ENCODE measurements at regions not wholly inside any gene's neighbourhood (a gene's known extent, or its start where the extent isn't known, plus 50 kb on each side); places are given as distances from the start of the nearest gene placed in this dataset.

DNA sequence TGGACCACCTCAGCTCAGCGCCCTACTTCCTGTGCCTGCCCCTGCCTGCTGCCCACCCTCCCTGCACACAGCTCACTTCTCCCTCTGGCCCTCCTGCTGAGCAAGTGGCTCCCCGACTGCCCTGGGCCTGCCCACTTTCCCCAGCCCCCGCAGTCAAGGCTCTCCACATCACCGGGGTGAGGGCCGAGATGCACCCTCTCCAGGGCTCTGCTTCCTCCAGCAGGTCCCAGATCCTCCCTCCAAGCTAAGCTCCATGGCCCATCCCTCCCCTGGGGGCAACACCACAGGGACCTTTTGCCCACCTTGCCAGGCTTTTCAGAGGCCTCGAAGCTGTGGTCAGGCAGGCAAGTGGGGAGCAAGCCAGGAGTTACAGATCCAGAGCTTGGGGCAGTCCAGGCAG, 820.2 kb downstream of the KCNJ18 start:
- Histone ChIP-seq H3K9ac (ENCODE audit: insufficient read depth, low read depth, low read length) (no peak overlapping the region), H3K36me3 (replicated peaks in 1 of 2; ENCODE audit: control insufficient read depth in 1 of 2, insufficient read depth in 2 of 2, low read length in 2 of 2) (no peaks in the 10 kb centered on the region), H4K20me1 (ENCODE audit: insufficient read depth, low read length) (no peaks in the 10 kb centered on the region), H3K27me3 (ENCODE audit: control insufficient read depth in 1 of 2, insufficient read depth in 2 of 2, low read length in 2 of 2) (no peaks in the 10 kb centered on the region), H3K4me2 (ENCODE audit: low read depth, low read length) (no peak overlapping the region), H3K79me2 (ENCODE audit: insufficient read depth, low read length) (no peaks in the 10 kb centered on the region), H2AFZ (ENCODE audit: low read length) (no peak overlapping the region), H3K4me3 (replicated peaks in 1 of 3; ENCODE audit: insufficient read depth in 1 of 3, low read depth in 2 of 3, low read length in 3 of 3) (no peak overlapping the region), H3K27ac (ENCODE audit: extremely low read length, insufficient read depth, low read length) (no peak overlapping the region), H3K9me3 (ENCODE audit: low read length) (no peaks in the 10 kb centered on the region), H3K4me1 (ENCODE audit: insufficient read depth, low read length) (no peaks in the 10 kb centered on the region)
- ChIA-PET POLR2A (no interaction called here), CTCF (ENCODE audit: low intra/inter-chr PET ratio, low total read pairs) (no interaction called here)
- no TSS peak for BruUV-seq (replicated peaks)
- TF ChIP-seq JDP2 (CRISPR knock-in tag; IDR thresholded peaks at IDR 0.05; ENCODE audit: borderline replicate concordance) (no peak), BORCS8-MEF2B (CRISPR knock-in tag; IDR thresholded peaks at IDR 0.05) (no peak), KLF12 (CRISPR knock-in tag; IDR thresholded peaks at IDR 0.05; ENCODE audit: borderline replicate concordance) (no peak), DNMT1 (CRISPR knock-in tag; IDR thresholded peaks at IDR 0.05) (no peak), ZSCAN22 (CRISPR knock-in tag; IDR thresholded peaks at IDR 0.05) (no peak), SNAPC4 (CRISPR knock-in tag; IDR thresholded peaks at IDR 0.05) (no peak), ZNF350 (CRISPR knock-in tag; IDR thresholded peaks at IDR 0.05; ENCODE audit: borderline replicate concordance, low read depth) (no peak), FOSL2 (CRISPR knock-in tag; IDR thresholded peaks at IDR 0.05) (no peak), CCAR2 (optimal IDR thresholded peaks at IDR 0.05; ENCODE audit: low read depth, low read length) (no peak), MBD4 (IDR thresholded peaks at IDR 0.05; ENCODE audit: borderline replicate concordance, low read length) (no peak), ZNF678 (CRISPR knock-in tag; IDR thresholded peaks at IDR 0.05) (no peak), CCDC6 (CRISPR knock-in tag; IDR thresholded peaks at IDR 0.05) (no peak), DMAP1 (CRISPR knock-in tag; IDR thresholded peaks at IDR 0.05) (no peak), ZNF704 (CRISPR knock-in tag; IDR thresholded peaks at IDR 0.05; ENCODE audit: borderline replicate concordance) (no peak)
- TF ChIP-seq, protein P1, sequence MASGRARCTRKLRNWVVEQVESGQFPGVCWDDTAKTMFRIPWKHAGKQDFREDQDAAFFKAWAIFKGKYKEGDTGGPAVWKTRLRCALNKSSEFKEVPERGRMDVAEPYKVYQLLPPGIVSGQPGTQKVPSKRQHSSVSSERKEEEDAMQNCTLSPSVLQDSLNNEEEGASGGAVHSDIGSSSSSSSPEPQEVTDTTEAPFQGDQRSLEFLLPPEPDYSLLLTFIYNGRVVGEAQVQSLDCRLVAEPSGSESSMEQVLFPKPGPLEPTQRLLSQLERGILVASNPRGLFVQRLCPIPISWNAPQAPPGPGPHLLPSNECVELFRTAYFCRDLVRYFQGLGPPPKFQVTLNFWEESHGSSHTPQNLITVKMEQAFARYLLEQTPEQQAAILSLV (CRISPR knock-in tag; IDR thresholded peaks at IDR 0.05; ENCODE audit: borderline replicate concordance) = no peak
- TF ChIP-seq, protein P2, sequence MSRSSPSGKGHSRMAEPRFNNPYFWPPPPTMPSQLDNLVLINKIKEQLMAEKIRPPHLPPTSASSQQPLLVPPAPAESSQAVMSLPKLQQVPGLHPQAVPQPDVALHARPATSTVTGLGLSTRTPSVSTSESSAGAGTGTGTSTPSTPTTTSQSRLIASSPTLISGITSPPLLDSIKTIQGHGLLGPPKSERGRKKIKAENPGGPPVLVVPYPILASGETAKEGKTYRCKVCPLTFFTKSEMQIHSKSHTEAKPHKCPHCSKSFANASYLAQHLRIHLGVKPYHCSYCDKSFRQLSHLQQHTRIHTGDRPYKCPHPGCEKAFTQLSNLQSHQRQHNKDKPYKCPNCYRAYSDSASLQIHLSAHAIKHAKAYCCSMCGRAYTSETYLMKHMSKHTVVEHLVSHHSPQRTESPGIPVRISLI (CRISPR knock-in tag; IDR thresholded peaks at IDR 0.05; ENCODE audit: borderline replicate concordance) = no peak
- intact Hi-C loops (cut with micrococcal nuclease; ENCODE audit: unreplicated experiment) = no loop called here
- no peak for ATAC-seq
- 0% methylated on average over 3 of the region's 6 CpGs for WGBS (ENCODE audit: low lambda C conversion rate)
- FAIRE-seq = no peak
- no peak for DNase-seq (ENCODE audit: low spot score)
- in situ Hi-C loops (cut with HindIII; ENCODE audit: extremely low pct_ligation_motif_present, low pct_unique_long_range_greater_than_20kb) = no loop called here
